GM10266 (cell line): ENCODE measurements at regions not wholly inside any gene's neighbourhood (a gene's known extent, or its start where the extent isn't known, plus 50 kb on each side); places are given as distances from the start of the nearest gene placed in this dataset.

Source experiments
- DNase-seq: peaks from one replicate; pipeline ENCODE4 v3.0.0; 2012; ENCODE audit errors: extremely low spot score
- CTCF ChIP-seq: IDR thresholded peaks from 2 replicates; pipeline ENCODE4 v1.5.1; 2012; ENCODE audit warnings: mild to moderate bottlenecking, low read depth; ENCODE audit not compliant: control insufficient read depth, insufficient read depth; ENCODE audit errors: missing control alignments

GRCh38 chr12:78725951-78726580 lies 138.5 kb upstream of the SYT1 start:
- no peak for DNase-seq
- no peak for TF ChIP-seq CTCF

- DNase-seq: no peak
- no peak for TF ChIP-seq CTCF
Measured at GRCh38 chr12:78726854-78727253, 137.7 kb upstream of the SYT1 start.

- no peak for DNase-seq
- no peak for TF ChIP-seq CTCF
Measured at GRCh38 chr12:78732481-78732880, 132.1 kb upstream of the SYT1 start.

- TF ChIP-seq CTCF: no peak
- no peak for DNase-seq
Measured at GRCh38 chr12:78739653-78740052, 124.9 kb upstream of the SYT1 start.

- DNase-seq: no peak
- no peak for TF ChIP-seq CTCF
Measured at GRCh38 chr12:78746001-78746400, 118.6 kb upstream of the SYT1 start.

GRCh38 chr12:78753058-78753457 lies 111.5 kb upstream of the SYT1 start:
- no peak for DNase-seq
- no peak for TF ChIP-seq CTCF

- no peak for DNase-seq
- TF ChIP-seq CTCF: no peak
Measured at GRCh38 chr12:78756936-78757335, 107.6 kb upstream of the SYT1 start.
